KMS-11 (cell line): ENCODE measurements at regions not wholly inside any gene's neighbourhood (a gene's known extent, or its start where the extent isn't known, plus 50 kb on each side); places are given as distances from the start of the nearest gene placed in this dataset.

ENCODE experiments used
- H2AFZ ChIP-seq: fragments of 200-600 bp; sonication (generic); 2 replicates; pipeline ENCODE4 v1.6.1; 2016; ENCODE audit warnings: antibody characterized with exemption, mixed run types, low read depth
- H3K27ac ChIP-seq: fragments of 200-600 bp; sonication (generic); 2 replicates; pipeline ENCODE4 v1.6.1; 2016; ENCODE audit warnings: mild to moderate bottlenecking, mixed run types
- H3K27me3 ChIP-seq: fragments of 200-600 bp; sonication (generic); 2 replicates; pipeline ENCODE4 v1.6.1; 2017; ENCODE audit warnings: mild to moderate bottlenecking, low read depth, mixed run types, moderate library complexity; ENCODE audit not compliant: insufficient read depth
- H3K36me3 ChIP-seq: fragments of 200-600 bp; sonication (generic); 2 replicates; pipeline ENCODE4 v1.6.1; 2017; ENCODE audit warnings: mild to moderate bottlenecking, mixed run types; ENCODE audit not compliant: insufficient read depth
- H3K4me1 ChIP-seq: fragments of 200-600 bp; sonication (generic); 2 replicates; pipeline ENCODE4 v1.6.1; 2016; ENCODE audit warnings: mild to moderate bottlenecking, low read depth, mixed run types; ENCODE audit not compliant: poor library complexity, severe bottlenecking
- H3K4me2 ChIP-seq: fragments of 200-600 bp; sonication (generic); 2 replicates; pipeline ENCODE4 v1.7.0; 2016; ENCODE audit warnings: mild to moderate bottlenecking, mixed run types
- H3K4me3 ChIP-seq: fragments of 200-600 bp; sonication (generic); IDR thresholded peaks from 2 replicates; pipeline ENCODE4 v1.6.1; 2017; ENCODE audit warnings: low read depth, low read length, mixed read lengths; ENCODE audit not compliant: insufficient read depth
- H3K79me2 ChIP-seq: fragments of 200-600 bp; sonication (generic); 2 replicates; pipeline ENCODE4 v1.6.1; 2016; ENCODE audit warnings: low read depth, mixed run types; ENCODE audit not compliant: insufficient read depth
- H3K9ac ChIP-seq: fragments of 200-600 bp; sonication (generic); 2 replicates; pipeline ENCODE4 v1.6.1; 2016; ENCODE audit warnings: mild to moderate bottlenecking, mixed run types
- H4K20me1 ChIP-seq: fragments of 200-600 bp; sonication (generic); 2 replicates; pipeline ENCODE4 v1.6.1; 2016; ENCODE audit warnings: mild to moderate bottlenecking, mixed run types; ENCODE audit not compliant: insufficient read depth
- TF ChIP-seq, protein P1 (sequence below): fragments of 200-600 bp; sonication (generic); conservative IDR thresholded peaks from 2 replicates; pipeline ENCODE4 v1.6.1; 2017; ENCODE audit warnings: low read depth, mild to moderate bottlenecking, antibody characterized with exemption, low read length, moderate library complexity, mixed read lengths

GRCh38 chr9:86893811-86894490 lies 53.4 kb downstream of the GAS1 start:
- Histone ChIP-seq H3K27ac (no peak overlapping the region), H2AFZ (no peak overlapping the region), H4K20me1 (no peaks in the 10 kb centered on the region), H3K4me3 (no peak overlapping the region), H3K36me3 (no peaks in the 10 kb centered on the region), H3K79me2 (no peaks in the 10 kb centered on the region), H3K9ac (no peak overlapping the region), H3K27me3 (no peaks in the 10 kb centered on the region), H3K4me2 (no peak overlapping the region), H3K4me1 (no peaks in the 10 kb centered on the region)
- TF ChIP-seq, protein P1, sequence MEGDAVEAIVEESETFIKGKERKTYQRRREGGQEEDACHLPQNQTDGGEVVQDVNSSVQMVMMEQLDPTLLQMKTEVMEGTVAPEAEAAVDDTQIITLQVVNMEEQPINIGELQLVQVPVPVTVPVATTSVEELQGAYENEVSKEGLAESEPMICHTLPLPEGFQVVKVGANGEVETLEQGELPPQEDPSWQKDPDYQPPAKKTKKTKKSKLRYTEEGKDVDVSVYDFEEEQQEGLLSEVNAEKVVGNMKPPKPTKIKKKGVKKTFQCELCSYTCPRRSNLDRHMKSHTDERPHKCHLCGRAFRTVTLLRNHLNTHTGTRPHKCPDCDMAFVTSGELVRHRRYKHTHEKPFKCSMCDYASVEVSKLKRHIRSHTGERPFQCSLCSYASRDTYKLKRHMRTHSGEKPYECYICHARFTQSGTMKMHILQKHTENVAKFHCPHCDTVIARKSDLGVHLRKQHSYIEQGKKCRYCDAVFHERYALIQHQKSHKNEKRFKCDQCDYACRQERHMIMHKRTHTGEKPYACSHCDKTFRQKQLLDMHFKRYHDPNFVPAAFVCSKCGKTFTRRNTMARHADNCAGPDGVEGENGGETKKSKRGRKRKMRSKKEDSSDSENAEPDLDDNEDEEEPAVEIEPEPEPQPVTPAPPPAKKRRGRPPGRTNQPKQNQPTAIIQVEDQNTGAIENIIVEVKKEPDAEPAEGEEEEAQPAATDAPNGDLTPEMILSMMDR = no peak

GRCh38 chr9:86892576-86892975 lies 54.7 kb downstream of the GAS1 start:
- no peak overlapping the region for H3K4me2 ChIP-seq
- H3K4me3 ChIP-seq = no peak overlapping the region
- no peaks in the 10 kb centered on the region for H3K4me1 ChIP-seq
- H3K36me3 ChIP-seq = no peaks in the 10 kb centered on the region
- TF ChIP-seq, protein P1 = no peak
- no peak overlapping the region for H2AFZ ChIP-seq
- no peak overlapping the region for H3K27ac ChIP-seq
- H4K20me1 ChIP-seq = no peaks in the 10 kb centered on the region
- no peaks in the 10 kb centered on the region for H3K79me2 ChIP-seq
- H3K9ac ChIP-seq = no peak overlapping the region
- H3K27me3 ChIP-seq = no peaks in the 10 kb centered on the region

DNA sequence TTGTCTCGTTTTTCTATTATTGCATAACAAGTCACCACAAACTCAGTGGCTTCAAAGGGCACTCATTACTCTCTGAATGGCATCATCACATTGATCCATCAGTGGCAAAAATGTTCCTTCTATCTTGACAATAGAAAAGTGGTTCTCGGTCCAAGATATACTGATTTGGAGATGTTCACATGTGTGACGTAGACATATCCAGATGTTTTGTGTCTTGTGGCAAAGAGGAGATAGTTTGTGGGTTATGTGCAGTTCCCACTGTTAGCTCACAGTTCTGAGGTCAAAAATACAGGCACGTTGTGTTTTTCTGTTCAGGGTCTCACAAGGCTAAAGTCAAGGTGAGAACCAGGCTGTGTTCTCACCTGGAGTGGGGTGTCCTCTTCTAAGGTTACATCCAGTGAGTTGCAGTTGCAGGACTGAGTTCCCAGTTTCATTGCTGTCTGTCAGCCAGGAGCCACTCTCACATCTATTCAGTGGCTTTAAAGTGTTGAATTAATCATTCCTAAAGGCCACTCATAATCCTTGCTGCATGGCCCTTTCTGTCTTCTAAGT lies 55.3 kb downstream of the GAS1 start:
- H3K4me1 ChIP-seq = no peaks in the 10 kb centered on the region
- H3K27me3 ChIP-seq = no peaks in the 10 kb centered on the region
- H3K4me3 ChIP-seq = no peak overlapping the region
- H3K9ac ChIP-seq = no peak overlapping the region
- no peak overlapping the region for H3K27ac ChIP-seq
- no peak overlapping the region for H3K4me2 ChIP-seq
- H3K36me3 ChIP-seq = no peaks in the 10 kb centered on the region
- H2AFZ ChIP-seq = no peak overlapping the region
- no peaks in the 10 kb centered on the region for H4K20me1 ChIP-seq
- no peaks in the 10 kb centered on the region for H3K79me2 ChIP-seq
- TF ChIP-seq, protein P1 = no peak

DNA sequence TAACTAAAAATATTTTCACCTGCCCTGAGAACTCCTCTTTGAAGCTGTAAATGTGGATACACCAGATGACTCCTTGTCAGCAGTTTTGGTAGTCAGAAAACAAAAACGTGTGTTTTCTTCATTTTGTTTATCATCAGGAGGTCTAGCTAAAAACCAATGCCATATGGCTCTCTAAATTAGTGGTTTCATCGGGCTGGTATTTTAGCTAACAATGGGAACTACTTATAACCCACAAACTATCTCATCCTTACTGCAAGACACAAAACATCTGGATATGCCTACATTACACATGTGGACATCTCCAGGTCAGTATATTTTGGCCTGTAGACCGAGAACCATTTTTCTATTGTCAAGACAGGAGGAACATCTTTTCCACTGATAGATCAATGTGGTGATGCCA lies 56.2 kb downstream of the GAS1 start:
- H3K4me3 ChIP-seq = no peak overlapping the region
- H3K36me3 ChIP-seq = no peaks in the 10 kb centered on the region
- H3K27ac ChIP-seq = no peak overlapping the region
- H3K27me3 ChIP-seq = no peaks in the 10 kb centered on the region
- H3K9ac ChIP-seq = no peak overlapping the region
- H3K4me2 ChIP-seq = no peak overlapping the region
- no peak overlapping the region for H2AFZ ChIP-seq
- H3K4me1 ChIP-seq = no peaks in the 10 kb centered on the region
- no peaks in the 10 kb centered on the region for H4K20me1 ChIP-seq
- no peaks in the 10 kb centered on the region for H3K79me2 ChIP-seq
- TF ChIP-seq, protein P1 = no peak
